ENCODE measurements at regions not wholly inside any gene's neighbourhood (a gene's known extent, or its start where the extent isn't known, plus 50 kb on each side); places are given as distances from the start of the nearest gene placed in this dataset.

GRCh38 chr3:126252373-126252772 is 72.0 kb upstream of the ALDH1L1 start:
- no peak for TF ChIP-seq POLR2A (IDR thresholded peaks at IDR 0.05)
- TF ChIP-seq CTCF (IDR thresholded peaks at IDR 0.05), result no peak

All from tibial nerve (tissue), 3 donors.